OCI-LY7 (cell line): ENCODE measurements at regions not wholly inside any gene's neighbourhood (a gene's known extent, or its start where the extent isn't known, plus 50 kb on each side); places are given as distances from the start of the nearest gene placed in this dataset.

ENCODE experiments used
- CTCF ChIP-seq: fragments of 200-600 bp; sonication (generic); conservative IDR thresholded peaks from 2 replicates; pipeline ENCODE4 v1.5.1; 2014; ENCODE audit warnings: mild to moderate bottlenecking, antibody characterized with exemption, low read length, moderate library complexity, mixed read lengths
- EZH2phosphoT487 ChIP-seq: fragments of 200-600 bp; sonication (generic); IDR thresholded peaks from 2 replicates; pipeline ENCODE4 v1.6.1; 2018; ENCODE audit warnings: low read depth, borderline replicate concordance, mild to moderate bottlenecking, mixed run types, antibody characterized with exemption, low read length, moderate library complexity, mixed read lengths

GRCh38 chr10:88186335-88186734 is 322.9 kb downstream of the PTEN start:
- no peak for TF ChIP-seq EZH2phosphoT487
- no peak for TF ChIP-seq CTCF
